Raji (cell line): ENCODE measurements at regions not wholly inside any gene's neighbourhood (a gene's known extent, or its start where the extent isn't known, plus 50 kb on each side); places are given as distances from the start of the nearest gene placed in this dataset.

ENCODE experiments used
- POLR2A ChIP-seq: IDR thresholded peaks from 2 replicates; pipeline ENCODE4 v1.6.1; 2011; ENCODE audit warnings: low read depth, low read length, control low read depth; ENCODE audit not compliant: insufficient read depth

DNA sequence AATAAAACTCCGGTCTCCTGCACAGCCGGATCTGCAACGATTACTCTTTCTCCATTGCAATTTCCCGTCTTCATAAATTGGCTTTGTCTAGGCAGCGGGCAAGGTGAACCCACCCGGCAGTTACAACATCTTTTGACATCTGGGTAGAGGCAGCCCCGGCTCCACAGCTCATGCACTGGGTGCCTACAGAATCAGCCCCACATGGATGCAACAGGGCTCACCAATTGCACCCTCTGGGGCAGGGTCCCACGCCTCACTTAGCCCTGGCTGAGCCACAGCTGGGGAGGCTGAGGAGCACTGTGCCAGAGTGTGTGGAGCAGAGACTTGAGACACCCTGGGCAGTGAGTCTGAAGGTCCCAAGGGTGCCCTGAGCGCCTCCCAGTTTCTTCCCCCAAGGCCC, 710.2 kb downstream of the TBC1D22A start:
- no peak for TF ChIP-seq POLR2A

DNA sequence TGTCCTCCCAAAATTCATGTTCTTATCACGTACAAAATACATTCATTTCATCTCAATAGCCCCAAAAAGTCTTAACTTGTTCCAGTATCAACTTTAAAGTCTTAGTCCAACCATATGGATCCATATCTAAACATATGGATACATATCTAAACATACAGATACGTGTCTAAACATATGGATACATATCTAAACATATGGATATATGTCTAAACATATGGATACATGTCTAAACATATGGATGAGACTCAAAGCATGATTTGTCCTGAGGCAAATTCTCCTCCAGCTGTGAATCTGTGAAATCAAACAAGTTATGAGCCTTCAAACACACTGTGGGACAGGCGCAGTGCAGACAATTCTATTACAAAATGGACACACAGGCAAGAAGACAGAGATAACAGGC, 709.0 kb downstream of the TBC1D22A start:
- no peak for TF ChIP-seq POLR2A

DNA sequence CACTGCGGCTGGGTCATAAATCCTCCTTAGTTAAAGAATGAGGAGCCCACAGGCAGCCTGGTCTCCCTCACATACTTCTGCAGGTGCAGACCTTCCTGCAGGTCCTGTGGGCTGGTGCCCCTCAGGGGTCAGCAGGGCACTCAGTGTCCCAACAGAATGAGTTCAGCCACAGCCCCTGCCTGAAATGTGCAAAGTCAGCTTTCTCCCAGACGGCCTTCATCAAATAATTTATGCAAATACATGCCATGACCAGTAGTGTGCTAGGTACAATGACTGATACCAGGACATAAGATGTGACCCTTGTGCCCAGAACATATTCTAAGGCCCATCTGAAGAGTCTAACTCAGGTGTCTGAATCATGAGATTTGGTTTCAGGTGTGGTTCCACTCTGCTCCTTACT, 703.4 kb downstream of the TBC1D22A start:
- TF ChIP-seq POLR2A: no peak

DNA sequence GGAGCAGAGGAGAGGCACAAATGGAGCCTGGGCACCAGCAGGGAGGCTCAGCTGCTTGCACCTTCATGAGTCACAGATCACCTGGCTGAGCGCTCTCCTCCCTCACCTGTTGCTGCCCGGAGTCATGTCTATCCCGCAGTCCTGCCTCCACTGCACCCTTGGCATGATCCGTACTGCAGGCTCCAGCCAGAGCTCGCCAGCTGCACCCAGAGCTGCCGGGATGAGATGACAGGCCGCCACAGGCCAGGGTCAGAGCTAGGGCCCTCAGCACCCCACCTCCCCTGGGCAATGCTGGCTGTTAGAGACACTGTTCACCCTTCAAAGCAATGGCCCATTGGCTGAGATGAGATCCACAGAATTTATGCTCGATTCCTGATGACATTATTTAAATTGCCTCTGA, 702.8 kb downstream of the TBC1D22A start:
- no peak for TF ChIP-seq POLR2A

DNA sequence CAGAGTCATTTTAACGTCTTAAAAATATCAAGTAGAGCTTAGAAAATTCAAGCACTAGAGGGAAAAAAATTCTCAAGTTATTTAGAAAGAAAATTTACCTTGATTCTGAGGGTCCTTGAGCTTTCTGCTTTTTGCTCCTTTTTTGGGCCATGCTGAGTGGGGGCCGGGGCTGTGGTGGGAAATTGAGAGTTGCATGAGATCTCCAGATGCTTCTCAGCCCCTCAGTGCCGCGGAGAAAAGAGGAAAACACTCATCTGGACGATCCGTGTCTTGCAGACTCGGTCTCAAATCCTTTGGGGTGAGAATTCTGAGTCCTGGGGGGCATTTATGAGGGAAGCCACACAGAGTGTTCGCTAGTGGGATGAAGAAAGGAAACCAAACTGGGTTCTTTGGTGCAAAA, 700.8 kb downstream of the TBC1D22A start:
- no peak for TF ChIP-seq POLR2A

DNA sequence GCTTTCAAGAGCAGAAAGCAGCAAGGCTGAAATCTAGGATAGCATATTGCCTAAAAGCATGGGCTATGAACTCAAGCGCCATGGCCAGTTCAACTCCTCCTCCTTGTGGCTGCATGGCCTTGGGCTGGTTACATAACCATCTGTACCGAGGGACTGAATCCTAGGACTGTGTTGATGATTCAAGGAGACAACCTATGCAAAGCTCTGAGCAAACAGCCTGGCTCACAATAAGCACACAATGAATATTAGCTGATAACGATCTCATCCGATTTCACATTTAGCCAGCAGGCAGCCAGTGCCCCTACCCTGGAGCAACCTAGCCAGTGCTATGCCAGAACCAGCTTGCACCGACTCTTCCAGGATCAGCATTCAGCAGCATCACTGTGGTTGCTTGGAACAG, 698.4 kb downstream of the TBC1D22A start:
- TF ChIP-seq POLR2A: no peak

DNA sequence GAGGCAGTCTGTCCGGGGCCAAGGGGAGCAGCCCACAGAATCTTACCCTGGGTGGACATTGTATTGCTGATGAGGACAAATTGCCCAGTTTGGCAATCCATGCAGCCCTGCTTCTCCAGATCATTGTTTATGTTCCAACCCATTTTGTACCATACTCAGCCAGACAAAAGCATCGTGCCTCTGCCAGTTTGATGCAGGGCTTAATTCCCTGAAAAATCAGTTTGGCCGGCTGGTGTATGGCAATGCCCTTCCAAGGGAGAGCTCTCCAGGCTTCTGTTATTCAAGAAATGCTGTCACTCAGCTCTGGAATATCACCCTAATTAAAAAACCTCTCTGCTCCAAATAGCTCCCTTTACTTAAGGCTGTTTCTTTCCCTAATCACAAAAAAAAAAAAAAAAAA, 697.7 kb downstream of the TBC1D22A start:
- TF ChIP-seq POLR2A: no peak

DNA sequence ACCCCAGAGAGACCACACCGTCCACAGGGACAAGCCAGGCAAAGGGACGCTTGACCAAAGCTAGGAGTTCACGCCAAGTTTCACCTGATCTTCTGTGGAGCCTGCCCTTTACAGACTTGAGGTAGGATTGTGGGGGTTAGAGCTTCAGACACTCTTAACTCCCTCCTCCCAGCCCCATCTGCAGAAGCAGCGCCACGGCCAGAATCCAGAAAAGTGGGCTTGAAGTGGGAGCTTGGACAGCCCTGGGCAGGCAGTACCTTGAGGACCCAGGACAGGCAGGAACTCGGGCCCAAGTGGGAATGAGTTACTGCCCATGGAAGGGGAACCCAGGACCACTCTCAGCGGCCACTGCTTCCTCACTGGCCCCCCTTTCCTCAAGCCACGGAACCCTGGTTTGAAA, 695.9 kb downstream of the TBC1D22A start:
- TF ChIP-seq POLR2A: no peak

DNA sequence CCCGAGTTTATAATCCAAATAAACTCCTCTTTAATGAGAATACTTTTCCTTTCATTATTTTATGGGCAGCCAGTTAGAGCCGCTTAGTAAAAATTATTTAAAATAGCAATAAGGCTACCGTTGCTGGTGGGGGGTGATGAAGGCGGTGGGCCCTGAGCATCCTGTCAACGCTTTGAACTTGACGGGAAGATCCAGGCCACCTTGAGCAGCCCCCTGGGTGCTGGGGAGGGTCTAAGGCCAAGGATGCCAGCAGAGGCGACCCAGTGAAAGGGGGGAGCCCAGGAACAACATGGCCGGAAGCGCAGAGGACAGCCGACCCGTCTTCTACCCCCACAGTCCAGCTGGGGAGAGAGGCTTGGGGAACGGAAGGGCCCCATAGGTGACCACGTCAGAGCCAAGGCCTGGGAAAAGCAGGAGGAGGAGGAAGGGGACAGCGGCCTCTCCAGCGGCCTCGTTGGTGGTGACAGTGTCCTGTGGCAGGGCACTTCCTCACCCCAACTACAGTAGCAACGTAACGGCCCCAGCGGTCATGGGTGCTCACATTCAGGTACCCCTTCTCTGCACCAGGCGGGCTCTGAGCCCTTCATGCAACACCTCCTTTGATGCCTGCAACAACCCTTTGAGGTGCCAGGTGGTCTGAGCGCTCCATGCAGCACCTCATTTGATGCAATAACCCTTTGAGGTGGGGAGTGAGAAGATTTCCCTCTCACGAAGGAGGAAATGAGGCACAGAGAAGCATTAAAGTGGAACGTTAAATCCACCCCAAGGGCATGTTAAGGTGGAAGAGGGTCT, 695.3 kb downstream of the TBC1D22A start:
- TF ChIP-seq POLR2A: no peak

DNA sequence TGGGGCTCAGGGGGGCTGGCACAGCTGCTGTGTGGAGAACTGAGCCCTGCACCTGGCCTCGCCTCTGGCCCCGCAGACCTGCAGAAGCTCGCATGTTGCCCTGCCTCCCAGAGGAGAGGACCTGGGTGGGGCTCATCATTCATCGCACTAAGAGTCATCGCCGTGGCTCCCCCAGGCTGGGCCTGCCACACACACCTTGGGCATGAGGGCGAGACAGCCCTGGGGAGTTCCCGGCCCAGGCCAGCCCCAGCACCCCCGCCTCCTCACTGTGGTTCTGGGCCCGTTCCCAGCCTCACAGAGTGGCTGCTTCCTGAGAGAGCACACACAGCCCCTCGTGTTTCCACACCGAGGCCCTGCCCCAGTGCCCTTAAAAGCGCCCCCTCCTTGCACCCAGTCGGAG, 694.6 kb downstream of the TBC1D22A start:
- TF ChIP-seq POLR2A: no peak

DNA sequence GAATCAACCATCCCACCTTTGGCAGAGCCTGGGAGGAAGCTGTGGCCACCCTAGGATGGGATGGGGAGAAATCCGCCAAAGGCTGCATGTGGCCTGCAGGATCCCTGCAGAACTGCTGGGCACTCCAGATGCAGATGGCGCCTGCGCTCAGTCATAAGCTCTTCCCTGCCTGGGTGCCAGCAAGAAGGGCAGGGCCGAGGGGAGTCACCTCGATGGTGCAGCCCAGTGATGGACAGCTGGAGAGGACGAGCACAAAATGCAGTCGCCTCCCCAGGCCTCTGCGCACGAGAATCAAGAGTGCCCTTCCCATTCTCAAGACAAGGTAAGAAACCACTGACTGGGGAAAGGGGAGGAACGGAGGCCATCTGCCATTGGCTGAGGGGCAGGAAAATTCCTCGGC, 693.6 kb downstream of the TBC1D22A start:
- no peak for TF ChIP-seq POLR2A

DNA sequence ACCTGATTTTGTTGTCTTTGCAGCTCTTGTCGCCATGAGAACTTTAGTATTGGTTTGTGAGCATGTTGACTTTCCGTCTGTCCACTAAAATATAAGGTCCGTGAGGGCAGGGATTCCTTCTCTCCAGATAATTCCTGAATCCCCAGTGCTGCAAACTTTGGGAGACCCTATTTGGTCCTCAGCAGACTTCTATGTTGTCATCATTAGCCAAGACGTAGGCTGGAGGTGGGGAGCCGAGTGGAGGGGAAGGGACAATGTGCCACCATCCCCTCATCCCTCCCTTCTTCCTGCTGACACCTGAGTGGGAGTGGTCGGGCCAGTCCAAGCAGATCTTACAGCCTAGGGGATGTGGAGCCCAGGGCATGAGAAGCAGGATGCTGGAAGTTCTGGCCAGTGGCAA, 690.6 kb downstream of the TBC1D22A start:
- no peak for TF ChIP-seq POLR2A

DNA sequence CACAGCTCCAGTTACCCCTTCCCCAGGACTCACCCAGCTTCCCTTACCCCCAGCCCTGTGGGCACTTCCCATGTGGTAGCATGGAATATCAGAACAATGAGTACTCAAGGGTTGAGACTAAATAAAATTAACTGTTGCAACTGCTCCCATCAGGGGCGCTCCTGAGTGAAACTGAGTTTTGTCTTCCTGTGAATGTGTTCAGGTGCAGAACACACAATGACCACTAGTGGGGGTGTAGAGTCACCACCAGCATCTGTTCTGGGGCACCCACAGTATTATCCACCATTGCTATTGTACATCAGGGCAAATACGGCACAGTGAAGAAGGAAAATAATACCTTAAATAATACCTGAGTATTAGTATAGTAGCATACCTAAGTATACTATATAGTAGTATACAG, 689.7 kb downstream of the TBC1D22A start:
- no peak for TF ChIP-seq POLR2A

DNA sequence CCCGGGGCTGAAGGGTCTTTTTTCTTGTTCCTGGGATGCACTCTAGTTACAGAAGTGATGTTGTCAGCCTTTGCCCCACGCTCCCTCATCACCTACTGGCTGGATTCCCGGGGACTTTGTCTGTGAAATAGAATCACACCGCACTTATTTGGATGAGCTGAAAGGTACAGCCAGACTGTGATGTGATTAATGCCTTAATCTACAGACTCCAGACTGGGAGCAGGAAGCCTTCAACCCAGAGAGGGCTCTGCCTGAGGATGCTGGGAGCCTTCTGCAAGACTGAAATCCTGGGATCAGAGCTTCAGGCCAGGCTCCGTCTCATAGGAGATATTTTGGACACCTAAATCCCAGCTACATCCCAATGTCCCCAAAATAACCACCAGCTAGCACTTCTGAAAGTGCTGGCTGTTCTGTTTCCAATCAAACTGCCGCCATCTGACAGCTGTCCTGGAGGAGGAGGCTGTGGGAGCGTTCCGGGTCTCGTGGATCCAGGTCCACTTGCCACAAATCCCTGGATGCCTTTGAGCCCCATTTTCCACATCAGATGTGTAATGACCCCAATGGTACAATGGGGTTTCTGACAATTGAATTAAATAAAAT, 688.5 kb downstream of the TBC1D22A start:
- TF ChIP-seq POLR2A: no peak

DNA sequence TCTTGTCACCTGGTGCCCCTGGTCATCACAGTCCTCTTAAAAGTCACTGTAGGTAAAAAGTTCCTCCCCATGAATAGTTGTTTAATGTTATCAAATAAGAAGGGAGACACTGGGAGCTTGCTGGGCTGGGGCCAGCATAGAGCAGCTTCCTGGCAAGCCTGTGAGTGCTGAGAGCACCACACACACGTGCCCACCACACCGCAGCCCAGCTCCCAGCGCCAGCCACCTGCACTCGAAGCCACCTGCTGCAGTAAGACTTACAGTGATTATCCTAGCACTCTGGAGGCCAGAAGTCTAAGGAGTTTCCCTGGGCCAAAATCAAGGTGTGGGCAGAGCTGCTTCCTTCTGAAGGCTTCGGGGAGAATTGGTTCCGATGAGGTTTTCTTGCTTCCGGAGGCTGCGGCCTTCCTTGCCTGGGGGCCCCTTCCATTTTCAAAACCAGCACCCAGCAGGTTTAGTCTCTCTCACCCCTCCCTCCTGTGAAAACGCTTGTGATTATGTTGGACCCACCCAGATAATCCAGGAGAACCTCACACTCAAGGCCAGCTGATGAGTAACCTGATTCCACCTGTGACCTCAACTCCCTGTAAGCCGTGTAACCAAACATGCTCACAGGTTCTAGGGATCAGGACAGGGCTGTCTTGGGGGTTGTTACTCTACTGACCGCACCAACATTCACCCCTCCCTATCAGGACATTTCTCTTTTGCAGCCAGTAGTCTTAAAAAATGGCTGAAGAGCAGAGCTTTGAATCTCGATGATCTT, 687.2 kb downstream of the TBC1D22A start:
- no peak for TF ChIP-seq POLR2A
